ENCODE measurements at regions not wholly inside any gene's neighbourhood (a gene's known extent, or its start where the extent isn't known, plus 50 kb on each side); places are given as distances from the start of the nearest gene placed in this dataset.

DNA sequence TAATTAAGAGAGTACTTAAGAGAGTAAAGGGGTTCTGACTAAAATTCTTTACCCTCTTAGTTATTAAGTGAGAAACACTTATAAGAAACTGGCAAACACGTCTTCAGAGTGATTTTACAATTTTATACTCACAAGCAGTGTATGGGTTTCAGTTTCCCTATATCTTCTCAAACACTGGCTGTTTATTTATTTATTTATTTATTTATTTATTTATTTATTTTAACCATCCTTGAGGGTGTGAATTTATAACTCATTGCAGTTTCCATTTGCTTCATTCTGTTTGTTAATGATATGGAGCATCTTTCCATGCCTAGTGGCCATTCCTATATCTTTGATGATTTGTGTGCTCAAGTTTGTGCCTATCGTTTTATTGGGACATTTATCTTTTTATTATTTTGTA lies 68.0 kb upstream of the SGCD start:
- TF ChIP-seq, protein P1, sequence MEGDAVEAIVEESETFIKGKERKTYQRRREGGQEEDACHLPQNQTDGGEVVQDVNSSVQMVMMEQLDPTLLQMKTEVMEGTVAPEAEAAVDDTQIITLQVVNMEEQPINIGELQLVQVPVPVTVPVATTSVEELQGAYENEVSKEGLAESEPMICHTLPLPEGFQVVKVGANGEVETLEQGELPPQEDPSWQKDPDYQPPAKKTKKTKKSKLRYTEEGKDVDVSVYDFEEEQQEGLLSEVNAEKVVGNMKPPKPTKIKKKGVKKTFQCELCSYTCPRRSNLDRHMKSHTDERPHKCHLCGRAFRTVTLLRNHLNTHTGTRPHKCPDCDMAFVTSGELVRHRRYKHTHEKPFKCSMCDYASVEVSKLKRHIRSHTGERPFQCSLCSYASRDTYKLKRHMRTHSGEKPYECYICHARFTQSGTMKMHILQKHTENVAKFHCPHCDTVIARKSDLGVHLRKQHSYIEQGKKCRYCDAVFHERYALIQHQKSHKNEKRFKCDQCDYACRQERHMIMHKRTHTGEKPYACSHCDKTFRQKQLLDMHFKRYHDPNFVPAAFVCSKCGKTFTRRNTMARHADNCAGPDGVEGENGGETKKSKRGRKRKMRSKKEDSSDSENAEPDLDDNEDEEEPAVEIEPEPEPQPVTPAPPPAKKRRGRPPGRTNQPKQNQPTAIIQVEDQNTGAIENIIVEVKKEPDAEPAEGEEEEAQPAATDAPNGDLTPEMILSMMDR (conservative IDR thresholded peaks at IDR 0.05; ENCODE audit: low read length): no peak
- no peak for TF ChIP-seq EZH2phosphoT487 (IDR thresholded peaks at IDR 0.05; ENCODE audit: borderline replicate concordance, low read depth, low read length)
